Stimulated activated CD4-positive, alpha-beta T cell treated with anti-CD3 and anti-CD28 coated beads, TNF-alpha, amount 100 ng/mL, for 24 hours (primary cell): ENCODE measurements at regions not wholly inside any gene's neighbourhood (a gene's known extent, or its start where the extent isn't known, plus 50 kb on each side); places are given as distances from the start of the nearest gene placed in this dataset.
"Not testable (repeated sequence)": the region's sequence is repeated elsewhere in the genome, so short reads cannot be mapped to it uniquely, and the experiment has no call there.

Experiments
- DNase-seq, 3 experiments: peaks; one replicate each; pipeline ENCODE4 v3.0.0-alpha.2; 2020; ENCODE audit warnings: low read depth in 3 of 3

- no peak for DNase-seq
Observed at GRCh38 chr18:39635192-39635591, 2069.6 kb upstream of the CELF4 start.

- no peak for DNase-seq
Observed at GRCh38 chr18:39627936-39628335, 2062.3 kb upstream of the CELF4 start.

GRCh38 chr18:39624961-39625360, 2059.4 kb upstream of the CELF4 start:
- DNase-seq = no peak

GRCh38 chr18:39622431-39622830, 2056.8 kb upstream of the CELF4 start:
- DNase-seq = no peak

GRCh38 chr18:39620551-39621168, 2055.1 kb upstream of the CELF4 start:
- no peak for DNase-seq

- DNase-seq = no peak
Observed at GRCh38 chr18:39618265-39619003, 2052.8 kb upstream of the CELF4 start.

- DNase-seq = no peak
Observed at GRCh38 chr18:39611381-39612100, 2045.9 kb upstream of the CELF4 start.

GRCh38 chr18:39607034-39607433, 2041.4 kb upstream of the CELF4 start:
- no peak for DNase-seq

GRCh38 chr18:39604836-39605235, 2039.2 kb upstream of the CELF4 start:
- DNase-seq = no peak

GRCh38 chr18:39602131-39602530, 2036.5 kb upstream of the CELF4 start:
- DNase-seq = no peak

GRCh38 chr18:39600894-39601293, 2035.3 kb upstream of the CELF4 start:
- DNase-seq = no peak

- DNase-seq = no peak
Observed at GRCh38 chr18:39599251-39599650, 2033.7 kb upstream of the CELF4 start.

- no peak for DNase-seq
Observed at GRCh38 chr18:39596891-39597290, 2031.3 kb upstream of the CELF4 start.

GRCh38 chr18:39596221-39596620, 2030.6 kb upstream of the CELF4 start:
- no peak for DNase-seq

GRCh38 chr18:39594206-39594605, 2028.6 kb upstream of the CELF4 start:
- no peak for DNase-seq

- no peak for DNase-seq
Observed at GRCh38 chr18:39591649-39592048, 2026.1 kb upstream of the CELF4 start.

GRCh38 chr18:39589496-39589895, 2023.9 kb upstream of the CELF4 start:
- DNase-seq = no peak

GRCh38 chr18:39587586-39587985, 2022.0 kb upstream of the CELF4 start:
- no peak for DNase-seq

- no peak for DNase-seq
Observed at GRCh38 chr18:39586741-39587140, 2021.1 kb upstream of the CELF4 start.

GRCh38 chr18:39574897-39575296, 2009.3 kb upstream of the CELF4 start:
- no peak for DNase-seq

GRCh38 chr18:39571511-39571910, 2005.9 kb upstream of the CELF4 start:
- no peak for DNase-seq

GRCh38 chr18:39565551-39566230, 2000.1 kb upstream of the CELF4 start:
- DNase-seq = not testable (repeated sequence)
